HepG2 (cell line): ENCODE measurements at regions not wholly inside any gene's neighbourhood (a gene's known extent, or its start where the extent isn't known, plus 50 kb on each side); places are given as distances from the start of the nearest gene placed in this dataset.

ENCODE experiments used
- ATAC-seq: fragments of 200-7000 bp; cut with Tn5 transposase; 3 replicates; pipeline ENCODE4 v1.9.1; 2020; ENCODE audit warnings: mild to moderate bottlenecking, moderate library complexity
- BruUV-seq: library from RNA; stranded (reverse); fragments of 400-500 nt; replicated peaks from 2 replicates; lab custom pipeline; 2021; lab: Mats Ljungman, UMichigan
- CTCF ChIA-PET: fragments of 300-600 bp; formaldehyde crosslinking; extraction: SDS; loops from one replicate; lab custom pipeline; 2021; ENCODE audit warnings: low total read pairs, inconsistent platforms, low intra/inter-chr PET ratio; lab: Yijun Ruan, JAX
- POLR2A ChIA-PET: fragments of 350-600 bp; sonication (Branson Sonifier 250); formaldehyde crosslinking; loops from one replicate; lab custom pipeline; 2020; ENCODE audit warnings: antibody characterized with exemption, inconsistent platforms; lab: Yijun Ruan, JAX
- DNase-seq: peaks from one replicate; pipeline ENCODE4 v3.0.0-alpha.2; 2015; ENCODE audit warnings: low spot score
- FAIRE-seq: peaks from 3 replicates; lab custom pipeline; 2011; peaks lifted over from hg19 to GRCh38; lab: Jason Lieb, UNC
- H2AFZ ChIP-seq: one replicate; pipeline ENCODE4 v1.6.1; 2011; ENCODE audit warnings: low read length, inconsistent platforms
- H3K27ac ChIP-seq: fragments of 300-600 bp; 3 replicates; pipeline ENCODE4 v1.8.0; 2011; ENCODE audit warnings: mixed run types, mild to moderate bottlenecking, mixed read lengths, low read length, inconsistent platforms; ENCODE audit not compliant: insufficient read depth; ENCODE audit errors: extremely low read length
- H3K27me3 ChIP-seq, 2 experiments: fragments of 200-600 bp in 1 of 2; 2 replicates in 1 of 2; 3 replicates in 1 of 2; pipeline versions ENCODE4 v1.6.0 to v1.8.0; 2011; ENCODE audit warnings: low read length in 2 of 2, mild to moderate bottlenecking in 2 of 2, moderate library complexity in 2 of 2, inconsistent platforms in 1 of 2; ENCODE audit not compliant: insufficient read depth in 2 of 2, control insufficient read depth in 1 of 2
- H3K36me3 ChIP-seq, 2 experiments: fragments of 200-600 bp in 1 of 2; replicated peaks in 1 of 2; 2 replicates in 1 of 2; 3 replicates in 1 of 2; pipeline versions ENCODE4 v1.5.1 to v1.8.0; 2011; ENCODE audit warnings: low read length in 2 of 2, inconsistent platforms in 1 of 2; ENCODE audit not compliant: insufficient read depth in 2 of 2, control insufficient read depth in 1 of 2
- H3K4me1 ChIP-seq: 2 replicates; pipeline ENCODE4 v1.5.1; 2012; ENCODE audit warnings: low read length, inconsistent platforms; ENCODE audit not compliant: insufficient read depth
- H3K4me2 ChIP-seq: 2 replicates; pipeline ENCODE4 v1.6.0; 2011; ENCODE audit warnings: low read depth, low read length, inconsistent platforms
- H3K4me3 ChIP-seq, 3 experiments: fragments of 200-600 bp in 1 of 3; sonication (generic), shearing (Covaris generic) in 1 of 3; replicated peaks in 1 of 3; 2 replicates each; pipeline ENCODE4 v1.5.1; 2011 to 2016; ENCODE audit warnings: low read length in 3 of 3, inconsistent platforms in 2 of 3, low read depth in 2 of 3, mild to moderate bottlenecking in 2 of 3, control low read depth in 1 of 3, mixed read lengths in 1 of 3; ENCODE audit not compliant: insufficient read depth in 1 of 3
- H3K79me2 ChIP-seq: one replicate; pipeline ENCODE4 v1.6.1; 2011; ENCODE audit warnings: low read length, inconsistent platforms; ENCODE audit not compliant: insufficient read depth
- H3K9ac ChIP-seq: 2 replicates; pipeline ENCODE4 v1.6.0; 2011; ENCODE audit warnings: mild to moderate bottlenecking, low read depth, low read length, inconsistent platforms; ENCODE audit not compliant: insufficient read depth
- H3K9me3 ChIP-seq: 2 replicates; pipeline ENCODE4 v1.5.1; 2012; ENCODE audit warnings: mild to moderate bottlenecking, low read length
- H4K20me1 ChIP-seq: 2 replicates; pipeline ENCODE4 v1.6.0; 2011; ENCODE audit warnings: inconsistent platforms, mild to moderate bottlenecking, low read length, moderate library complexity; ENCODE audit not compliant: insufficient read depth
- ARID2 ChIP-seq: sonication (generic); formaldehyde crosslinking; IDR thresholded peaks from 2 replicates; pipeline ENCODE4 v1.8.1; 2022; ENCODE audit warnings: mild to moderate bottlenecking, missing genetic modification reagents, borderline replicate concordance
- GATAD1 ChIP-seq: IDR thresholded peaks from 2 replicates; pipeline ENCODE4 v1.6.1; 2016; ENCODE audit warnings: missing genetic modification reagents, missing compliant biosample characterization
- HOXD1 ChIP-seq: sonication (generic); formaldehyde crosslinking; IDR thresholded peaks from 2 replicates; pipeline ENCODE4 v1.5.0; 2020; ENCODE audit warnings: missing genetic modification reagents
- MAFF ChIP-seq: IDR thresholded peaks from 2 replicates; pipeline ENCODE4 v1.6.1; 2011; ENCODE audit warnings: low read depth, low read length, improper control_type of control experiment
- MAFK ChIP-seq, 2 experiments: IDR thresholded peaks in 1 of 2; conservative IDR thresholded peaks in 1 of 2; 2 replicates each; pipeline ENCODE4 v1.6.1; 2011; ENCODE audit warnings: improper control_type of control experiment in 2 of 2, low read length in 2 of 2
- POGZ ChIP-seq: sonication (generic); formaldehyde crosslinking; IDR thresholded peaks from 2 replicates; pipeline ENCODE4 v1.4.0; 2020; ENCODE audit warnings: mild to moderate bottlenecking, missing genetic modification reagents
- ZBTB8A ChIP-seq: sonication (generic); formaldehyde crosslinking; IDR thresholded peaks from 2 replicates; pipeline ENCODE4 v1.4.0; 2020; ENCODE audit warnings: mild to moderate bottlenecking, low read depth, missing genetic modification reagents, borderline replicate concordance
- WGBS: methylation state at CpG from one replicate; pipeline ENCODE4 v1.1.6; 2017; ENCODE audit warnings: low lambda C conversion rate; 5-methylcytosine and 5-hydroxymethylcytosine counted together
- in situ Hi-C: cut with HindIII; loops from 2 replicates; pipeline ENCODE4 v1.10.0; 2017; ENCODE audit warnings: low pct_unique_long_range_greater_than_20kb; ENCODE audit not compliant: extremely low pct_ligation_motif_present
- intact Hi-C: fragments of 100-400 bp; cut with micrococcal nuclease; formaldehyde crosslinking; loops from one replicate; pipeline ENCODE4 v1.10.0; 2022; ENCODE audit not compliant: unreplicated experiment
- TF ChIP-seq, protein P1 (sequence below): IDR thresholded peaks from 2 replicates; pipeline ENCODE4 v1.6.1; 2012; ENCODE audit warnings: low read length, improper control_type of control experiment
- TF ChIP-seq, protein P2 (sequence below): sonication (generic); formaldehyde crosslinking; IDR thresholded peaks from 2 replicates; pipeline ENCODE4 v1.4.0; 2020; ENCODE audit warnings: missing genetic modification reagents

DNA sequence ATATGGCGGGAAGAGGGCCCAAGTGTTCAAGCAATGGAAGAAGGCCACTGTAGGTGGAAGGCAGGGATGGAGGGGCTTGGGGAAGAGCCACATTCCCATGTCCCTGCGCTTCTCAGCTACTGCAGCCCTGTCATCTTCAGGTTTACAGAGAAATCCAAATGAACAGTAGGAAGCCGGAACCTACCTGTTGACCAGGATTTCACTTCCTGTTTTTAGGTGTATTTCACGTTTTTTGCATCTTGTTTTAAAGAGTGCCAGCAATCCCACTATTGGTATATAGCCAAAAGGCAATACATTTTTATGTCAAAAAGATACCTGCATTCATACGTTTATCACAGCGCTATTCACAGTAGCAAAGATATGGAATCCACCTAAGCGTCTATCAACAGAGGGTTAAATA lies 159.2 kb downstream of the SLC35B3 start:
- intact Hi-C loops: no loop called here
- CTCF ChIA-PET: no interaction called here
- peaks cover 2 to 3% of the 10 kb centered on the region in 2 experiments; a peak in 3 of 5 replicates for H3K27me3 ChIP-seq
- in situ Hi-C loops: no loop called here
- BruUV-seq: no TSS peak
- H2AFZ ChIP-seq: no peak overlapping the region
- 41% methylated on average over 7 of the region's 7 CpGs for WGBS
- H3K4me1 ChIP-seq: no peaks in the 10 kb centered on the region
- H3K4me2 ChIP-seq: no peak overlapping the region
- DNase-seq (no peak), ATAC-seq (no peak), FAIRE-seq (no peak)
- no peak overlapping the region for H3K9ac ChIP-seq
- H3K79me2 ChIP-seq: no peaks in the 10 kb centered on the region
- POLR2A ChIA-PET: no interaction called here
- H3K36me3 ChIP-seq: no peaks in the 10 kb centered on the region
- no peak overlapping the region for H3K27ac ChIP-seq
- TF ChIP-seq POGZ (no peak), ARID2 (CRISPR knock-in tag) (no peak), GATAD1 (no peak), HOXD1 (no peak), ZBTB8A (CRISPR knock-in tag) (no peak)
- TF ChIP-seq, protein P1, sequence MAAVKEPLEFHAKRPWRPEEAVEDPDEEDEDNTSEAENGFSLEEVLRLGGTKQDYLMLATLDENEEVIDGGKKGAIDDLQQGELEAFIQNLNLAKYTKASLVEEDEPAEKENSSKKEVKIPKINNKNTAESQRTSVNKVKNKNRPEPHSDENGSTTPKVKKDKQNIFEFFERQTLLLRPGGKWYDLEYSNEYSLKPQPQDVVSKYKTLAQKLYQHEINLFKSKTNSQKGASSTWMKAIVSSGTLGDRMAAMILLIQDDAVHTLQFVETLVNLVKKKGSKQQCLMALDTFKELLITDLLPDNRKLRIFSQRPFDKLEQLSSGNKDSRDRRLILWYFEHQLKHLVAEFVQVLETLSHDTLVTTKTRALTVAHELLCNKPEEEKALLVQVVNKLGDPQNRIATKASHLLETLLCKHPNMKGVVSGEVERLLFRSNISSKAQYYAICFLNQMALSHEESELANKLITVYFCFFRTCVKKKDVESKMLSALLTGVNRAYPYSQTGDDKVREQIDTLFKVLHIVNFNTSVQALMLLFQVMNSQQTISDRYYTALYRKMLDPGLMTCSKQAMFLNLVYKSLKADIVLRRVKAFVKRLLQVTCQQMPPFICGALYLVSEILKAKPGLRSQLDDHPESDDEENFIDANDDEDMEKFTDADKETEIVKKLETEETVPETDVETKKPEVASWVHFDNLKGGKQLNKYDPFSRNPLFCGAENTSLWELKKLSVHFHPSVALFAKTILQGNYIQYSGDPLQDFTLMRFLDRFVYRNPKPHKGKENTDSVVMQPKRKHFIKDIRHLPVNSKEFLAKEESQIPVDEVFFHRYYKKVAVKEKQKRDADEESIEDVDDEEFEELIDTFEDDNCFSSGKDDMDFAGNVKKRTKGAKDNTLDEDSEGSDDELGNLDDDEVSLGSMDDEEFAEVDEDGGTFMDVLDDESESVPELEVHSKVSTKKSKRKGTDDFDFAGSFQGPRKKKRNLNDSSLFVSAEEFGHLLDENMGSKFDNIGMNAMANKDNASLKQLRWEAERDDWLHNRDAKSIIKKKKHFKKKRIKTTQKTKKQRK: no peak
- TF ChIP-seq, all 625 proteins: peak for 0
- H4K20me1 ChIP-seq: no peaks in the 10 kb centered on the region
- no peaks in the 10 kb centered on the region for H3K9me3 ChIP-seq
- H3K4me3 ChIP-seq: no peak overlapping the region

GRCh38 chr6:8275667-8276066 lies 159.7 kb downstream of the SLC35B3 start:
- ChIA-PET CTCF (no interaction called here), POLR2A (no interaction called here)
- Histone ChIP-seq H3K79me2 (no peaks in the 10 kb centered on the region), H4K20me1 (no peaks in the 10 kb centered on the region), H3K9me3 (no peaks in the 10 kb centered on the region), H3K4me1 (no peaks in the 10 kb centered on the region), H3K9ac (no peak overlapping the region), H3K27ac (no peak overlapping the region), H3K4me3 (no peak overlapping the region), H3K36me3 (no peaks in the 10 kb centered on the region), H3K27me3 (peaks cover 2 to 3% of the 10 kb centered on the region in 2 experiments; a peak in 3 of 5 replicates), H2AFZ (no peak overlapping the region), H3K4me2 (no peak overlapping the region)
- ATAC-seq (no peak), DNase-seq (no peak), FAIRE-seq (no peak)
- TF ChIP-seq MAFF: peak; percentile 95
- peak; percentile 94 to 98 for TF ChIP-seq MAFK (conservative IDR thresholded peaks at IDR 0.05 in 1 of 2, IDR thresholded peaks at IDR 0.05 in 1 of 2; ENCODE audit: low read length in 2 of 2)
- TF ChIP-seq, protein P2, sequence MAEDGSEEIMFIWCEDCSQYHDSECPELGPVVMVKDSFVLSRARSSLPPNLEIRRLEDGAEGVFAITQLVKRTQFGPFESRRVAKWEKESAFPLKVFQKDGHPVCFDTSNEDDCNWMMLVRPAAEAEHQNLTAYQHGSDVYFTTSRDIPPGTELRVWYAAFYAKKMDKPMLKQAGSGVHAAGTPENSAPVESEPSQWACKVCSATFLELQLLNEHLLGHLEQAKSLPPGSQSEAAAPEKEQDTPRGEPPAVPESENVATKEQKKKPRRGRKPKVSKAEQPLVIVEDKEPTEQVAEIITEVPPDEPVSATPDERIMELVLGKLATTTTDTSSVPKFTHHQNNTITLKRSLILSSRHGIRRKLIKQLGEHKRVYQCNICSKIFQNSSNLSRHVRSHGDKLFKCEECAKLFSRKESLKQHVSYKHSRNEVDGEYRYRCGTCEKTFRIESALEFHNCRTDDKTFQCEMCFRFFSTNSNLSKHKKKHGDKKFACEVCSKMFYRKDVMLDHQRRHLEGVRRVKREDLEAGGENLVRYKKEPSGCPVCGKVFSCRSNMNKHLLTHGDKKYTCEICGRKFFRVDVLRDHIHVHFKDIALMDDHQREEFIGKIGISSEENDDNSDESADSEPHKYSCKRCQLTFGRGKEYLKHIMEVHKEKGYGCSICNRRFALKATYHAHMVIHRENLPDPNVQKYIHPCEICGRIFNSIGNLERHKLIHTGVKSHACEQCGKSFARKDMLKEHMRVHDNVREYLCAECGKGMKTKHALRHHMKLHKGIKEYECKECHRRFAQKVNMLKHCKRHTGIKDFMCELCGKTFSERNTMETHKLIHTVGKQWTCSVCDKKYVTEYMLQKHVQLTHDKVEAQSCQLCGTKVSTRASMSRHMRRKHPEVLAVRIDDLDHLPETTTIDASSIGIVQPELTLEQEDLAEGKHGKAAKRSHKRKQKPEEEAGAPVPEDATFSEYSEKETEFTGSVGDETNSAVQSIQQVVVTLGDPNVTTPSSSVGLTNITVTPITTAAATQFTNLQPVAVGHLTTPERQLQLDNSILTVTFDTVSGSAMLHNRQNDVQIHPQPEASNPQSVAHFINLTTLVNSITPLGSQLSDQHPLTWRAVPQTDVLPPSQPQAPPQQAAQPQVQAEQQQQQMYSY (CRISPR knock-in tag): no peak
- no TSS peak for BruUV-seq
- intact Hi-C loops (no loop called here), in situ Hi-C loops (no loop called here)
